ENCODE measurements at regions not wholly inside any gene's neighbourhood (a gene's known extent, or its start where the extent isn't known, plus 50 kb on each side); places are given as distances from the start of the nearest gene placed in this dataset.

GRCh38 chr15:93238641-93239040 is 149.6 kb upstream of the RGMA start:
- Histone ChIP-seq H3K27ac (ENCODE audit: low read depth, low read length) (no peak overlapping the region), H3K9me3 (ENCODE audit: control insufficient read depth, insufficient read depth, low read length) (peaks cover 48% of the 10 kb centered on the region), H3K4me3 (ENCODE audit: low read depth, low read length) (no peak overlapping the region), H3K27me3 (ENCODE audit: control insufficient read depth, insufficient read depth, low read length) (no peaks in the 10 kb centered on the region)
- ChIA-PET CTCF (no interaction called here), POLR2A (no interaction called here)
- TF ChIP-seq, protein P1, sequence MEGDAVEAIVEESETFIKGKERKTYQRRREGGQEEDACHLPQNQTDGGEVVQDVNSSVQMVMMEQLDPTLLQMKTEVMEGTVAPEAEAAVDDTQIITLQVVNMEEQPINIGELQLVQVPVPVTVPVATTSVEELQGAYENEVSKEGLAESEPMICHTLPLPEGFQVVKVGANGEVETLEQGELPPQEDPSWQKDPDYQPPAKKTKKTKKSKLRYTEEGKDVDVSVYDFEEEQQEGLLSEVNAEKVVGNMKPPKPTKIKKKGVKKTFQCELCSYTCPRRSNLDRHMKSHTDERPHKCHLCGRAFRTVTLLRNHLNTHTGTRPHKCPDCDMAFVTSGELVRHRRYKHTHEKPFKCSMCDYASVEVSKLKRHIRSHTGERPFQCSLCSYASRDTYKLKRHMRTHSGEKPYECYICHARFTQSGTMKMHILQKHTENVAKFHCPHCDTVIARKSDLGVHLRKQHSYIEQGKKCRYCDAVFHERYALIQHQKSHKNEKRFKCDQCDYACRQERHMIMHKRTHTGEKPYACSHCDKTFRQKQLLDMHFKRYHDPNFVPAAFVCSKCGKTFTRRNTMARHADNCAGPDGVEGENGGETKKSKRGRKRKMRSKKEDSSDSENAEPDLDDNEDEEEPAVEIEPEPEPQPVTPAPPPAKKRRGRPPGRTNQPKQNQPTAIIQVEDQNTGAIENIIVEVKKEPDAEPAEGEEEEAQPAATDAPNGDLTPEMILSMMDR (IDR thresholded peaks at IDR 0.05; ENCODE audit: low read depth, low read length) = no peak
- no peak for DNase-seq (ENCODE audit: low read depth, low spot score)

- no peak for DNase-seq (ENCODE audit: low read depth, low spot score)
- H3K27me3 ChIP-seq (ENCODE audit: control insufficient read depth, insufficient read depth, low read length) = no peaks in the 10 kb centered on the region
- ChIA-PET POLR2A (no interaction called here), CTCF (no interaction called here)
- TF ChIP-seq, protein P1 (IDR thresholded peaks at IDR 0.05; ENCODE audit: low read depth, low read length) = no peak
- no peak overlapping the region for H3K4me3 ChIP-seq (ENCODE audit: low read depth, low read length)
- H3K9me3 ChIP-seq (ENCODE audit: control insufficient read depth, insufficient read depth, low read length) = peaks cover 45% of the 10 kb centered on the region
- H3K27ac ChIP-seq (ENCODE audit: low read depth, low read length) = no peak overlapping the region
These were observed 147.1 kb upstream of the RGMA start for GRCh38 chr15:93235926-93236780.

GRCh38 chr15:93235269-93235668 is 146.3 kb upstream of the RGMA start:
- peaks cover 38% of the 10 kb centered on the region for H3K9me3 ChIP-seq (ENCODE audit: control insufficient read depth, insufficient read depth, low read length)
- H3K27me3 ChIP-seq (ENCODE audit: control insufficient read depth, insufficient read depth, low read length) = no peaks in the 10 kb centered on the region
- H3K27ac ChIP-seq (ENCODE audit: low read depth, low read length) = no peak overlapping the region
- DNase-seq (ENCODE audit: low read depth, low spot score) = no peak
- TF ChIP-seq, protein P1 (IDR thresholded peaks at IDR 0.05; ENCODE audit: low read depth, low read length) = no peak
- H3K4me3 ChIP-seq (ENCODE audit: low read depth, low read length) = no peak overlapping the region
- ChIA-PET CTCF (no interaction called here), POLR2A (no interaction called here)

- ChIA-PET POLR2A (no interaction called here), CTCF (no interaction called here)
- peaks cover 25% of the 10 kb centered on the region for H3K9me3 ChIP-seq (ENCODE audit: control insufficient read depth, insufficient read depth, low read length)
- no peak overlapping the region for H3K27ac ChIP-seq (ENCODE audit: low read depth, low read length)
- H3K4me3 ChIP-seq (ENCODE audit: low read depth, low read length) = no peak overlapping the region
- H3K27me3 ChIP-seq (ENCODE audit: control insufficient read depth, insufficient read depth, low read length) = no peaks in the 10 kb centered on the region
- TF ChIP-seq, protein P1 (IDR thresholded peaks at IDR 0.05; ENCODE audit: low read depth, low read length) = no peak
- DNase-seq (ENCODE audit: low read depth, low spot score) = no peak
These were observed 144.7 kb upstream of the RGMA start for GRCh38 chr15:93233710-93234109.

DNA sequence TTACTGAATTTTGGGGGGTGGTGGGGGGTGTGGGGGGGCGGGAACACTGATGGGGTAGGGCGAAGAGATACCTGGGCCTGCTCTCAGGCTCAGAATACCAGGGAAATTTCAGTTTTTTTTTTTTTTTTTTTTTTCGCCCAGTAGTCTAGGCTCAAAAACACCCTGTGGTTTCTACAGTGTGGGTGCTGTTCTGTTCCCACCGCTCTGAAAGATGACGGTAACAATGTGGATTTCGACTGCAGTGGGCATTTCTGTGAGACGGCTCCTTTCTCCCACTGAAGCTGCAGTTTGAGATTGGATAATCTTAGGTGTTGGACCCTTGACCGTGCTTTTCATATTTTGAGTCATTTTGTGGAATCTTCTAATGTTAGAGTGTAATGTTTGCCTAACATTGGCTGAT is 143.8 kb upstream of the RGMA start:
- TF ChIP-seq, protein P1 (IDR thresholded peaks at IDR 0.05; ENCODE audit: low read depth, low read length) = no peak
- no peak overlapping the region for H3K27ac ChIP-seq (ENCODE audit: low read depth, low read length)
- peaks cover 28% of the 10 kb centered on the region for H3K9me3 ChIP-seq (ENCODE audit: control insufficient read depth, insufficient read depth, low read length)
- CTCF ChIA-PET = no interaction called here
- no peaks in the 10 kb centered on the region for H3K27me3 ChIP-seq (ENCODE audit: control insufficient read depth, insufficient read depth, low read length)
- POLR2A ChIA-PET = no interaction called here
- H3K4me3 ChIP-seq (ENCODE audit: low read depth, low read length) = no peak overlapping the region
- no peak for DNase-seq (ENCODE audit: low read depth, low spot score)

Measured in AG04450 (cell line).